ENCODE measurements at regions not wholly inside any gene's neighbourhood (a gene's known extent, or its start where the extent isn't known, plus 50 kb on each side); places are given as distances from the start of the nearest gene placed in this dataset.

GRCh38 chr14:28895389-28895788 is 128.8 kb downstream of the FOXG1 start:
- TF ChIP-seq, protein P1, sequence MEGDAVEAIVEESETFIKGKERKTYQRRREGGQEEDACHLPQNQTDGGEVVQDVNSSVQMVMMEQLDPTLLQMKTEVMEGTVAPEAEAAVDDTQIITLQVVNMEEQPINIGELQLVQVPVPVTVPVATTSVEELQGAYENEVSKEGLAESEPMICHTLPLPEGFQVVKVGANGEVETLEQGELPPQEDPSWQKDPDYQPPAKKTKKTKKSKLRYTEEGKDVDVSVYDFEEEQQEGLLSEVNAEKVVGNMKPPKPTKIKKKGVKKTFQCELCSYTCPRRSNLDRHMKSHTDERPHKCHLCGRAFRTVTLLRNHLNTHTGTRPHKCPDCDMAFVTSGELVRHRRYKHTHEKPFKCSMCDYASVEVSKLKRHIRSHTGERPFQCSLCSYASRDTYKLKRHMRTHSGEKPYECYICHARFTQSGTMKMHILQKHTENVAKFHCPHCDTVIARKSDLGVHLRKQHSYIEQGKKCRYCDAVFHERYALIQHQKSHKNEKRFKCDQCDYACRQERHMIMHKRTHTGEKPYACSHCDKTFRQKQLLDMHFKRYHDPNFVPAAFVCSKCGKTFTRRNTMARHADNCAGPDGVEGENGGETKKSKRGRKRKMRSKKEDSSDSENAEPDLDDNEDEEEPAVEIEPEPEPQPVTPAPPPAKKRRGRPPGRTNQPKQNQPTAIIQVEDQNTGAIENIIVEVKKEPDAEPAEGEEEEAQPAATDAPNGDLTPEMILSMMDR (IDR thresholded peaks at IDR 0.05; ENCODE audit: low read depth, low read length) = no peak
- DNase-seq (ENCODE audit: low read depth, low spot score) = no peak
- no peak overlapping the region for H3K4me3 ChIP-seq (ENCODE audit: low read depth, low read length)
- in situ Hi-C loops (cut with HindIII; ENCODE audit: low sequenced_read_pairs) = no loop called here

- in situ Hi-C loops (cut with HindIII; ENCODE audit: low sequenced_read_pairs) = no loop called here
- no peak overlapping the region for H3K4me3 ChIP-seq (ENCODE audit: low read depth, low read length)
- TF ChIP-seq, protein P1 (IDR thresholded peaks at IDR 0.05; ENCODE audit: low read depth, low read length) = no peak
- no peak for DNase-seq (ENCODE audit: low read depth, low spot score)
Observed at GRCh38 chr14:28896337-28896736, 129.8 kb downstream of the FOXG1 start.

GRCh38 chr14:28901631-28902030 is 135.0 kb downstream of the FOXG1 start:
- H3K4me3 ChIP-seq (ENCODE audit: low read depth, low read length) = no peak overlapping the region
- TF ChIP-seq, protein P1 (IDR thresholded peaks at IDR 0.05; ENCODE audit: low read depth, low read length) = no peak
- DNase-seq (ENCODE audit: low read depth, low spot score) = no peak
- in situ Hi-C loops (cut with HindIII; ENCODE audit: low sequenced_read_pairs) = no loop called here

GRCh38 chr14:28902930-28903329 is 136.3 kb downstream of the FOXG1 start:
- no peak overlapping the region for H3K4me3 ChIP-seq (ENCODE audit: low read depth, low read length)
- no peak for DNase-seq (ENCODE audit: low read depth, low spot score)
- TF ChIP-seq, protein P1 (IDR thresholded peaks at IDR 0.05; ENCODE audit: low read depth, low read length) = no peak
- in situ Hi-C loops (cut with HindIII; ENCODE audit: low sequenced_read_pairs) = no loop called here

- TF ChIP-seq, protein P1 (IDR thresholded peaks at IDR 0.05; ENCODE audit: low read depth, low read length) = no peak
- no peak overlapping the region for H3K4me3 ChIP-seq (ENCODE audit: low read depth, low read length)
- no peak for DNase-seq (ENCODE audit: low read depth, low spot score)
- in situ Hi-C loops (cut with HindIII; ENCODE audit: low sequenced_read_pairs) = no loop called here
Observed at GRCh38 chr14:28911521-28911920, 144.9 kb downstream of the FOXG1 start.

- DNase-seq (ENCODE audit: low read depth, low spot score) = no peak
- TF ChIP-seq, protein P1 (IDR thresholded peaks at IDR 0.05; ENCODE audit: low read depth, low read length) = no peak
- in situ Hi-C loops (cut with HindIII; ENCODE audit: low sequenced_read_pairs) = no loop called here
- no peak overlapping the region for H3K4me3 ChIP-seq (ENCODE audit: low read depth, low read length)
Observed at GRCh38 chr14:28913056-28913455, 146.5 kb downstream of the FOXG1 start.

DNA sequence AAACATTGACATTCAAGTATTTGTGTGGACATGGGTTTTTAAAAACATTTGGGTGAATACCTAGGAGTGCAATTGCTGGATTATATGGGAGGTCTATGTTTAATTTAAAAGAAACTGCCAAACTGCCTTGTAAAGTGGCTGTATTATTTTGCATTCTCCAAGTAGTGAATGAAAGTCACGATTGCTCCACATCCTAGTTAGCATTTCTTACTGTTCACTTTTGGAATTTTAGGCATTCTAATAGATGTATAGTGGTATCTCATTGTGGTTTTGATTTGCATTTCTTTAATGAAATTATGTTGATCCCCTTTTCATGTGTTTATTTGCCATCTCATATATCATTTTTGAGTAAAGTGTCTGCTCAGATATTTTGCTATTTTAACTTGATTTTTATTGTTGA is 159.5 kb downstream of the FOXG1 start:
- TF ChIP-seq, protein P1 (IDR thresholded peaks at IDR 0.05; ENCODE audit: low read depth, low read length) = no peak
- H3K4me3 ChIP-seq (ENCODE audit: low read depth, low read length) = no peak overlapping the region
- in situ Hi-C loops (cut with HindIII; ENCODE audit: low sequenced_read_pairs) = no loop called here
- DNase-seq (ENCODE audit: low read depth, low spot score) = no peak

All from astrocyte of the spinal cord (primary cell).